ENCODE measurements at regions not wholly inside any gene's neighbourhood (a gene's known extent, or its start where the extent isn't known, plus 50 kb on each side); places are given as distances from the start of the nearest gene placed in this dataset.

GRCh38 chr21:24989516-24989915 is 617.8 kb downstream of the MRPL39 start:
- no peak for DNase-seq

- DNase-seq, result no peak
Measured at GRCh38 chr21:24988941-24989340, 618.3 kb downstream of the MRPL39 start.

GRCh38 chr21:24976238-24976637 is 631.0 kb downstream of the MRPL39 start:
- no peak for DNase-seq

- no peak for DNase-seq
Measured at GRCh38 chr21:24969068-24969467, 638.2 kb downstream of the MRPL39 start.

GRCh38 chr21:24955275-24955961 is 651.9 kb downstream of the MRPL39 start:
- no peak for DNase-seq

GRCh38 chr21:24948186-24948585 is 659.1 kb downstream of the MRPL39 start:
- DNase-seq, result no peak

- DNase-seq, result no peak
Measured at GRCh38 chr21:24945910-24946309, 661.4 kb downstream of the MRPL39 start.

- no peak for DNase-seq
Measured at GRCh38 chr21:24941316-24942185, 665.7 kb downstream of the MRPL39 start.

GRCh38 chr21:24939291-24939690 is 668.0 kb downstream of the MRPL39 start:
- DNase-seq, result peak; percentile 93

GRCh38 chr21:24938573-24938972 is 668.7 kb downstream of the MRPL39 start:
- DNase-seq, result peak; percentile 51

- no peak for DNase-seq
Measured at GRCh38 chr21:24935991-24936390, 671.3 kb downstream of the MRPL39 start.

- DNase-seq, result no peak
Measured at GRCh38 chr21:24910591-24910990, 696.7 kb downstream of the MRPL39 start.

- no peak for DNase-seq
Measured at GRCh38 chr21:24903994-24904635, 703.2 kb downstream of the MRPL39 start.

- no peak for DNase-seq
Measured at GRCh38 chr21:24899138-24899537, 708.1 kb downstream of the MRPL39 start.

- no peak for DNase-seq
Measured at GRCh38 chr21:24897883-24898282, 709.4 kb downstream of the MRPL39 start.

- DNase-seq, result no peak
Measured at GRCh38 chr21:24896735-24897124, 710.6 kb downstream of the MRPL39 start.

- peak; percentile 47 for DNase-seq
Measured at GRCh38 chr21:24895885-24896734, 711.2 kb downstream of the MRPL39 start.

- DNase-seq, result no peak
Measured at GRCh38 chr21:24894324-24894723, 713.0 kb downstream of the MRPL39 start.

- no peak for DNase-seq
Measured at GRCh38 chr21:24890021-24890420, 717.3 kb downstream of the MRPL39 start.

GRCh38 chr21:24881506-24881905 is 725.8 kb downstream of the MRPL39 start:
- DNase-seq, result no peak

- DNase-seq, result peak; percentile 7
Measured at GRCh38 chr21:24870633-24871032, 736.6 kb downstream of the MRPL39 start.

- no peak for DNase-seq
Measured at GRCh38 chr21:24869862-24870261, 737.4 kb downstream of the MRPL39 start.

- no peak for DNase-seq
Measured at GRCh38 chr21:24868117-24868516, 739.2 kb downstream of the MRPL39 start.
